Hepatocyte (in vitro differentiated cells): ENCODE measurements at regions not wholly inside any gene's neighbourhood (a gene's known extent, or its start where the extent isn't known, plus 50 kb on each side); places are given as distances from the start of the nearest gene placed in this dataset.
A peak's percentile ranks its signal among the peaks of the same experiment; 100 is the strongest.

Experiments used
- DNase-seq: peaks from one replicate; pipeline ENCODE4 v3.0.0-alpha.2; 2016; ENCODE audit warnings: low spot score
- H2AFZ ChIP-seq: fragments of 200-600 bp; sonication (generic); 2 replicates; pipeline ENCODE4 v1.6.0; 2016; ENCODE audit warnings: antibody characterized with exemption, mild to moderate bottlenecking
- H3K27ac ChIP-seq: fragments of 200-600 bp; sonication (generic); 2 replicates; pipeline ENCODE4 v1.5.1; 2016; ENCODE audit warnings: mild to moderate bottlenecking
- H3K27me3 ChIP-seq: fragments of 200-600 bp; sonication (generic); 2 replicates; pipeline ENCODE4 v1.6.1; 2016
- H3K36me3 ChIP-seq: fragments of 200-600 bp; sonication (generic); replicated peaks from 2 replicates; pipeline ENCODE4 v1.5.1; 2016; ENCODE audit warnings: low read depth; ENCODE audit not compliant: insufficient read depth
- H3K4me1 ChIP-seq: fragments of 200-600 bp; sonication (generic); 2 replicates; pipeline ENCODE4 v1.5.1; 2016; ENCODE audit warnings: mild to moderate bottlenecking, moderate library complexity; ENCODE audit not compliant: insufficient read depth
- H3K4me2 ChIP-seq: fragments of 200-600 bp; sonication (generic); 2 replicates; pipeline ENCODE4 v1.6.0; 2016
- H3K4me3 ChIP-seq: fragments of 200-600 bp; sonication (generic); 2 replicates; pipeline ENCODE4 v1.5.1; 2016; ENCODE audit warnings: mild to moderate bottlenecking
- H3K79me2 ChIP-seq: fragments of 200-600 bp; sonication (generic); 2 replicates; pipeline ENCODE4 v1.6.0; 2017; ENCODE audit warnings: mild to moderate bottlenecking
- H3K9me2 ChIP-seq: fragments of 200-600 bp; sonication (generic); replicated peaks from 2 replicates; pipeline ENCODE4 v1.6.0; 2017; ENCODE audit warnings: mild to moderate bottlenecking; ENCODE audit not compliant: insufficient read depth
- H3K9me3 ChIP-seq: fragments of 200-600 bp; sonication (generic); 2 replicates; pipeline ENCODE4 v1.5.1; 2016; ENCODE audit warnings: low read depth, mild to moderate bottlenecking
- H4K20me1 ChIP-seq: fragments of 200-600 bp; sonication (generic); 2 replicates; pipeline ENCODE4 v1.6.0; 2016; ENCODE audit warnings: mild to moderate bottlenecking; ENCODE audit not compliant: insufficient read depth, poor library complexity, severe bottlenecking
- EZH2 ChIP-seq: fragments of 200-600 bp; sonication (generic); IDR thresholded peaks from 2 replicates; pipeline ENCODE4 v1.6.1; 2016; ENCODE audit warnings: antibody characterized with exemption, mild to moderate bottlenecking, borderline replicate concordance
- EZH2phosphoT487 ChIP-seq: fragments of 200-600 bp; sonication (generic); IDR thresholded peaks from one replicate; pipeline ENCODE4 v1.6.1; 2018; ENCODE audit warnings: antibody characterized with exemption, mild to moderate bottlenecking, low read depth, moderate library complexity; ENCODE audit not compliant: unreplicated experiment, severe bottlenecking
- WGBS: methylation state at CpG from one replicate; pipeline ENCODE4 v1.1.6; 2016; ENCODE audit warnings: low lambda C conversion rate; ENCODE audit errors: missing lambda C conversion rate; 5-methylcytosine and 5-hydroxymethylcytosine counted together
- TF ChIP-seq, protein P1 (sequence below): fragments of 200-600 bp; sonication (generic); IDR thresholded peaks from 2 replicates; pipeline ENCODE4 v1.5.1; 2016; ENCODE audit warnings: antibody characterized with exemption, mild to moderate bottlenecking; ENCODE audit not compliant: poor library complexity

DNA sequence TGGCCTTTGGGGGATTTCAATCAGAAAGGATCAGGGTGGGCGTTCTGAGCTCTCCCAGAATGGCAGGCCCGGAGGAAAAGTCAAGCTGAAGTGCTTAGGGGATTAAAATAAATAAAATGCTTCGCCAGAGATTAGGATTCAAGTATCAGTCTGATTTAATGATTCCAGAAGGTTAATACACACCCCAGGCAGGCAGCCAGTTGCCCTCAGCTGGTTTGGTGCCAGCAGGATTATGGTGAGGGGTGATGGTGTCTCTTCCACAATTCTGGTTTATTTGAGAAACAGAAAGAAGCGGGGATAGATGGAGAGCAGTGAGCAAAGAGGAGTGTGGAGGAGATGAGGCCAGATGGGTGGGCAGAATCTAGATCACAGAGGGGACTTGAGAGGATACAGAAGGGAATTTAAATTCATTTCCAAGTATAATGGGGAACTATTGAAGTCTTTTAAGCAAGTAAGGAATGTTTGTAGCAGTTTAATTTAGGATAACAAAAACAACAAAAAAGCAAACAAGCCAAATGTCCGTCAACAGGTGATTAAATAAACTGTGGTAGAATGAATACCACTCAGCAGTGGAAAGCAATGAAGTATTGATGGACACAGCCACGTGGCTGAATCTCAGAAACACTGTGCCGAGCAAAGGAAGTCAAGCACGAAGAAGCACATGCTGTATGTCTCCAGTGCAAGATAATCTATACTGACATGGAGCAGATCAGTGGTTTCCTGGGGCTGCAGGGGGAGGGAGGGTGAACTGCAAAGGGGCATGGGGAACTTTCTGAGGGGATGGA is 297.7 kb downstream of the MSX2 start:
- H4K20me1 ChIP-seq = no peaks in the 10 kb centered on the region
- no peak overlapping the region for H3K4me2 ChIP-seq
- WGBS = 50% methylated on average over 8 of the region's 8 CpGs
- no peaks in the 10 kb centered on the region for H3K36me3 ChIP-seq
- H3K9me2 ChIP-seq = no peaks in the 10 kb centered on the region
- H3K4me3 ChIP-seq = no peak overlapping the region
- DNase-seq = no peak
- no peaks in the 10 kb centered on the region for H3K9me3 ChIP-seq
- no peak overlapping the region for H3K27ac ChIP-seq
- H3K79me2 ChIP-seq = no peaks in the 10 kb centered on the region
- TF ChIP-seq, protein P1, sequence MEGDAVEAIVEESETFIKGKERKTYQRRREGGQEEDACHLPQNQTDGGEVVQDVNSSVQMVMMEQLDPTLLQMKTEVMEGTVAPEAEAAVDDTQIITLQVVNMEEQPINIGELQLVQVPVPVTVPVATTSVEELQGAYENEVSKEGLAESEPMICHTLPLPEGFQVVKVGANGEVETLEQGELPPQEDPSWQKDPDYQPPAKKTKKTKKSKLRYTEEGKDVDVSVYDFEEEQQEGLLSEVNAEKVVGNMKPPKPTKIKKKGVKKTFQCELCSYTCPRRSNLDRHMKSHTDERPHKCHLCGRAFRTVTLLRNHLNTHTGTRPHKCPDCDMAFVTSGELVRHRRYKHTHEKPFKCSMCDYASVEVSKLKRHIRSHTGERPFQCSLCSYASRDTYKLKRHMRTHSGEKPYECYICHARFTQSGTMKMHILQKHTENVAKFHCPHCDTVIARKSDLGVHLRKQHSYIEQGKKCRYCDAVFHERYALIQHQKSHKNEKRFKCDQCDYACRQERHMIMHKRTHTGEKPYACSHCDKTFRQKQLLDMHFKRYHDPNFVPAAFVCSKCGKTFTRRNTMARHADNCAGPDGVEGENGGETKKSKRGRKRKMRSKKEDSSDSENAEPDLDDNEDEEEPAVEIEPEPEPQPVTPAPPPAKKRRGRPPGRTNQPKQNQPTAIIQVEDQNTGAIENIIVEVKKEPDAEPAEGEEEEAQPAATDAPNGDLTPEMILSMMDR = no peak
- TF ChIP-seq EZH2 = no peak
- no peak for TF ChIP-seq EZH2phosphoT487
- H3K4me1 ChIP-seq = peaks cover 4% of the 10 kb centered on the region
- H2AFZ ChIP-seq = no peak overlapping the region
- H3K27me3 ChIP-seq = no peaks in the 10 kb centered on the region

GRCh38 chr5:175021321-175021720 is 296.9 kb downstream of the MSX2 start:
- no peak overlapping the region for H2AFZ ChIP-seq
- TF ChIP-seq EZH2phosphoT487 = no peak
- no peak for TF ChIP-seq EZH2
- TF ChIP-seq, protein P1 = no peak
- DNase-seq = no peak
- H3K9me3 ChIP-seq = no peaks in the 10 kb centered on the region
- H3K36me3 ChIP-seq = no peaks in the 10 kb centered on the region
- H3K27ac ChIP-seq = no peak overlapping the region
- H3K9me2 ChIP-seq = no peaks in the 10 kb centered on the region
- 59% methylated on average over 2 of the region's 2 CpGs for WGBS
- H3K79me2 ChIP-seq = no peaks in the 10 kb centered on the region
- H3K4me1 ChIP-seq = peaks cover 4% of the 10 kb centered on the region
- no peaks in the 10 kb centered on the region for H4K20me1 ChIP-seq
- no peak overlapping the region for H3K4me3 ChIP-seq
- no peak overlapping the region for H3K4me2 ChIP-seq
- H3K27me3 ChIP-seq = no peaks in the 10 kb centered on the region

- no peaks in the 10 kb centered on the region for H3K9me3 ChIP-seq
- H3K27me3 ChIP-seq = no peaks in the 10 kb centered on the region
- H3K4me2 ChIP-seq = no peak overlapping the region
- H3K36me3 ChIP-seq = no peaks in the 10 kb centered on the region
- H3K4me1 ChIP-seq = no peaks in the 10 kb centered on the region
- H3K9me2 ChIP-seq = no peaks in the 10 kb centered on the region
- peak; percentile 10 for DNase-seq
- H3K27ac ChIP-seq = no peak overlapping the region
- TF ChIP-seq, protein P1 = no peak
- TF ChIP-seq EZH2phosphoT487 = no peak
- TF ChIP-seq EZH2 = no peak
- no peak overlapping the region for H2AFZ ChIP-seq
- no peaks in the 10 kb centered on the region for H3K79me2 ChIP-seq
- H4K20me1 ChIP-seq = no peaks in the 10 kb centered on the region
- H3K4me3 ChIP-seq = no peak overlapping the region
- 71% methylated on average over 5 of the region's 5 CpGs for WGBS
Observed at GRCh38 chr5:175015028-175015685, 290.8 kb downstream of the MSX2 start.
